SHP77 treated with DMSO at 0.1 percent for 48 hours (cell line): ENCODE measurements at regions not wholly inside any gene's neighbourhood (a gene's known extent, or its start where the extent isn't known, plus 50 kb on each side); places are given as distances from the start of the nearest gene placed in this dataset.
"Not testable (repeated sequence)": the region's sequence is repeated elsewhere in the genome, so short reads cannot be mapped to it uniquely, and the experiment has no call there.

Experiments used
- DNase-seq: peaks from one replicate; lab custom pipeline; 2025; lab: John Stamatoyannopoulos, UW

GRCh38 chr11:34754171-34754823 lies 133.4 kb downstream of the EHF start:
- DNase-seq: no peak

GRCh38 chr11:34750692-34751405 lies 130.0 kb downstream of the EHF start:
- no peak for DNase-seq

DNA sequence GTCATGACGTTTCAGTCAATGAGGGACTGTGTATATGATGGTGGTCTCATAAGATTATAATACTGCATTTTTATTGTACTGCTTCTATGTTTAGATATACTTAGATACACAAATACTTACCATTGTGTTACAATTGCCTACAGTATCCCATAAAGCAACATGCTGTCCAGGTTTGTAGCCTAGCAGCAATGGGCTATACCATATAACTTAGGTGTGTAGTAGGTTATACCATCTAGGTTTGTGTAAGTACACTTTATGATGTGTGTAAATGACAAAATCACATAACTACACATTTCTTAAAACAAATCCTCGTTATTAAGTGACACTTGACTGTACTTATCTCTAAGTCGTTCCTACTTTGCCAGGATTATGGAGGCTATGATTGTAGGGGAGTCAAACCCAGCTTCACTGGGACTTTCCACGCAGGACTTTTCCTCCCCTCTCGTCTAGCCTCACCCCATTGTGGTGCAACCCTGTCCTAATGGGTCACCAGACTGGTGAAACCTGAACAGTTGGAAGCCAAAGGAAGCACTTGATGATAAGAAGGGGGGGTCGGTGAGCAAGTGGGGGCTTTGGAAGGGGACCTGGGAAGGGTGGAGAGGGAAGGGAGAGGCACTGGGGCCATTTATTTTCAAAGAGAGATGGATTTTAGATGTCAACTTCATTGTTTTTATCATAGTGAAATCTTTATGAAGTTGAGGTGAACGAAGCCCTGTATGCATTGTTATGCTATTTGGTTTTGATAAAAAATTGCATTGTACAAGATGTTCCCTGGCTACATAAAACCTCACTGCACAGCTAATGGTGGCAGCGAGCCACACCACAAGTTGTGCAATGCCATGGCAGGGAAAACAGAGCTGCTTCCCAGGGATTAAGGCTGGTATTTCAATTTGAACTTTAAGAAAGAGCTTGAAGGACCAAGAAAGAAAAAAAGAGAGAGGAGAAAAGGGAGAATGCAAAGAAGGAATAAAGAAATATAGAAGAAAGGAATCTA lies 129.1 kb downstream of the EHF start:
- no peak for DNase-seq

DNA sequence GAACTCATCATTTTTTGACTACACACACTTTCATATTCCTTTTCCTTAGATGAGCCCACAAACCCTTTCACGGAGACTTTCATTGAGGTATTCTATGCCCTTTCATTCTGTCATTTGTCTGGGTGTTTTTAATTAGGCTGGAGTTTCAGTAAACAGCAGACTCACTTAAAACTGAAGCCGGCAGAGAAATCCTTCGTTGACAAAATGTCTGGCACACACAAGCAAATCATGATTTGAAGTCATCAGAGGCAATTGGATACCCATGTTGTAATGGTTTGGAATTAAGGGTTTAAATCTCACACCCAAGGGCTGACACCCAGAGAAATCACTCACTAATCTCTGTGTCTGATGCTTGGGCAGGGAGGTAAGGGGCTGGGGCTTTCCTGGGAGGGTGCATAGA lies 127.1 kb downstream of the EHF start:
- DNase-seq: no peak

DNA sequence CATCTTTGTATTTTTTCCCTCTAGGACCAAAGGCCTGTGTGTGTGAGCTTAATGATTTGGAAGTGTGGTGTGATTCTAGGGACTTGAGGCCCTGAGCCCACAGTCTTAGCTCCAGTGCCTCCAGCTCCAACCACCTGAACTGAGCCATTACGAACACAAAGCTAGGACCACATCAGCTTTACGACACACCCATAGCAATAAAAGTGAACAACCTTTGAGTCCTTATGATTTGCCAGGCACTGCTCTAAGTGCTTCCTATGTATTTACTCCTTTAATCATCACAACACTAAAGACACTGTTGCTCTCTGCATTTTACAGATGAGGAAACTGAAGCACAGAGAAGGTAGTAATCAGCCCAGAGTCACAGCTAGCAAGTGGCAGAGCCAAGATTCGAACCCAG lies 126.4 kb downstream of the EHF start:
- no peak for DNase-seq

- no peak for DNase-seq
Observed at GRCh38 chr11:34745195-34745594, 124.3 kb downstream of the EHF start.

DNA sequence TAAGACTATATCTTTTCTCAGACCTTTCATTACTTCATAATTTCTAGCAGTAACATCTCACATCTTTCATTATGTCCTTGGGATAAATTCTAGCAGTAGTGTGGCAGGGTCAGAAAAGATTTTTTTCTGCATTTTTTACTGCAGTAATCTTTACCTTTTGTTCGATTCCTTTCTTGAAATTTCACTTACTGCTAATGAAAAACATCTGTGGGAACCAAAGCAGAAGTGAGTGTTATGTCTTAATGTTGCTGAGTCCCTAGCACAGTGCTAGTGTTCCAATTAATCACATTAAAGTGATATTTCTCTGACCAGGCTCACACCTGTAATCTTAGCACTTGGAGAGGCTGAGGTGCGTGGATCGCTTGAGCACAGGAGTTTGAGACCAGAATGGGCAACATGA lies 123.6 kb downstream of the EHF start:
- no peak for DNase-seq

- DNase-seq: no peak
Observed at GRCh38 chr11:34738237-34738636, 117.3 kb downstream of the EHF start.

DNA sequence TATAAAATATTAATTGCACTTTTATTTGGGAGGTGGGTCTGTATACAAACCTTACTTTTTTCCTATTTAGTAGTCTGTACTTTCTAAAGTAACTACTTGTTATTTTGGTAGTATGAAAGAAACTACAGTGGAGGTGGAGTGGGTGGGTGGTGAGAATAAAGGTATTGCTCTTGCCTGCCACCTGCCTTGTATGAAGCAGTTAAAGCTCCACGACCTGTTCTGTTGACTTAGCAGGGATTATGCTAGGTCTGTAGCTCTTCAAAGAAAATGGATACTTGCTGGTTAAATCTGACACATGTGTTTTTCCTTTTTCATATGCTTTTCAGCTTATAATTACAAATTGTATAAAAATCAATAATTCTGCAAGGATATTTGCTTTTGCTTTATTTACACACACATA lies 111.9 kb downstream of the EHF start:
- peak; percentile 14 for DNase-seq

DNA sequence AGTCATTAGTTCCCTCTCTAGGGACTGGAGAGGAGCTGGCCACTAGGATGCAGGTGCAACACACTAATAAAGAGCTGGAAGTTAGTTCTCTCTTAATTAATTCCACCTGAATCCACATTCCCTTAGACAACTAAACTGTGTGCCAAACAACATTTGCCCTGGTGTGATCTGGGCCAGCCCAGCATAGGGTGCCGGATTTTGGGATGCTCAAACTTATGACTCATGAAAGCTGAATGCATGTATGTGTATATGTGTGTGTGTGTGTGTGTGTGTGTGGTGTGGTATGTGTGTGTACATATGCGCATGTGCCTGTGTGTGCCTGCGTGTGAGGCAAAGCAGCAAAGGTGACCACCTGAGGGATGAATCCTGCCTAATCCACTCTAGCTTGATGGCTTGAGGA lies 110.7 kb downstream of the EHF start:
- no peak for DNase-seq

DNA sequence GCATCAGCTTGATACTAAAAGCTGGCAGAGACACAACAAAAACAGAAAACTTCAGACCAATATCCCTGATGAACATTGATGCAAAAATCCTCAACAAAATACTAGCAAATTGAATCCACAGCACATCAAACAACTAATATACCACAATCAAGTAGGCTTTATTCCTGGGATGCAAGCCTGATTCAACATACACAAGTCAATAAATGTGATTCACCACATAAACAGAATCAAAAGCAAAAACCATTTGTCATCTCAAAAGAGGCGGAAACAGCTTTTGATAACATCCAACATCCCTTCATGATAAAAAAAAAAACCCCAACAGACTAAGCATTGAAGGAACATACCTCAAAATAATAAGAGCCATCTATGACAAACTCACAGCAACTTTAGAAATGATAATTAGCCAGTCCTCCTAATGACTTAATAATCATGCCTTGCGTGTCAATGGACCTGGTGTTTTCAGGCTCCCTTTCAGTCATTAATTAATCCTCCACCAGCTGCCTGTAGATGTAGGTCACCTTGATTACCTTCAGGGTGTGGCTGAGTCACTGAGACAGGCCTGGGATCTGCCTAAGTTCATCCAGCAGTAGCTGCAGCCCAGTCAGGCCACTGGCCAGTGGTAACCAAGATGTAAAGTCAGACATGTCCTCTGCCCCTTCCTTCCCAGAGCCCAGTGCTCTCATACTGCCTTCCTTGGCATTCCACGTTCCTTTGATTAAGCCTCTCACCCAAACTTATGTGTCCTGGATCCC lies 109.8 kb downstream of the EHF start:
- DNase-seq: no peak

DNA sequence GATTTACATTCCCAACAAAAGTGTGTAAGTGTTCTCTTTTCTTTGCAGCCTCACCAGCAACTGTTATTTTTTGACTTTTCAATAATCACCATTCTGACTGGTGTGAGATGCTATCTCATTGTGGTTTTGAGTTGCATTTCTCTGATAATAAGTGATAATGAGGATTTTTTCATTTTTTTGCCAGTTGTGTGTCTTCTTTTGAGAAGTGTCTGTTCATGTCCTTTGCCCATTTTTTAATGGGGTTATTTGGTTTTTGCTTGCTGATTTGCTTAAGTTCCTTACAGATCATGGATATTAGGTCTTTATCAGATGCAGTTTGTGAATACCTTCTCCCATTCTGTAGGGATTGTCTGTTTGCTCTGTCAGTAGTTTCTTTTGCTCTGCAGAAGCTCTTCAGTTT lies 107.7 kb downstream of the EHF start:
- no peak for DNase-seq

- DNase-seq: no peak
Observed at GRCh38 chr11:34727228-34727737, 106.4 kb downstream of the EHF start.

DNA sequence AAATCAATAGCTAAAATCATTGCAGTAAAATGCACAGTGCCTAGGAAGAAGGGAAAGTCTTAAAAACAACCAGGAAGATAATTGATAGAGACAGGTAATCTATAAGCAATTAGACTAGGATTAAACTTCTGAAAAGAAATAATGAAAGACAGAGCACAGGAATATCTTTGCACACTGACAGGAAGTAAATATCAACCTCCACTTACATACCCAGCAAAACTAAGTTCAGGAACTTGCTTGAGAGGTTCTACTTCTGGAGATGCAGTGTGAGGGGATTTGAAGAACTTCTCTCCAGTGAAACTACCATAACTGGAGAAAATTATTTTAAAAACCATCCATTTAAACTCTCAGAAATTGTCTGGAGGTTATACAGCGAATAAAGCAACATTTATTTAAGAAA lies 104.1 kb downstream of the EHF start:
- no peak for DNase-seq

GRCh38 chr11:34721646-34722045 lies 100.8 kb downstream of the EHF start:
- no peak for DNase-seq

DNA sequence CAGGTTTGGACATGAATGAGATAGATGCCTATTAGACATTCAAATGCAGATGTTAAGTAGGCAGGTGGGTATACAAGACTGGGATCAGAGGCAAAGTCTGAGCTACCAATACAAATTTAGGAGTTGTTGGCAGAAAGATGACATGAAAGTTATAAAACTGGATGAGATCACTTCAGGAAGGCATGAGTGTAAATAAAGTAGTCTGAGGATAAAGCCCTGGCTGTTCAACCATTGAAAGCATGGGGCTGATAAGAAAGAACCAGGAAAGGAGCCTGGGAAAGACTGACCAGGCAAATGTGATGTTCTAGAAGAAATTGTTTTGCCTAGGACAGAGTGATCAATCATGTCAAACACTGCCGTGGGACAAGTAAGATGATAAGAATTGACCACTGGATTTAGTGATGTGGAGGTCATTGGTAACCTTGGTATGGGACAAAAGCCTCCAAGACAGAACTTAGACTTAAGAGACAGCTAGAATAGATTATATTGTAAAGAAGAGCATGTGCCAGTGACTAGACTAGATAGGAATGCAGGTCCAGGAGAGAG lies 98.5 kb downstream of the EHF start:
- DNase-seq: no peak

- not testable (repeated sequence) for DNase-seq
Observed at GRCh38 chr11:34713631-34714030, 92.7 kb downstream of the EHF start.
